H9 (cell line): ENCODE measurements at regions not wholly inside any gene's neighbourhood (a gene's known extent, or its start where the extent isn't known, plus 50 kb on each side); places are given as distances from the start of the nearest gene placed in this dataset.

ENCODE experiments used
- DNase-seq: peaks from one replicate; pipeline ENCODE4 v3.0.0-alpha.2; 2017
- H2AFZ ChIP-seq: one replicate; pipeline ENCODE4 v1.6.1; 2013; ENCODE audit warnings: mild to moderate bottlenecking, low read length, control low read depth, moderate library complexity
- H2AK5ac ChIP-seq: 2 replicates; pipeline ENCODE4 v1.6.1; 2013; ENCODE audit warnings: low read length, control low read depth, mixed read lengths; ENCODE audit not compliant: insufficient read length
- H2BK120ac ChIP-seq: one replicate; pipeline ENCODE4 v1.6.1; 2013; ENCODE audit warnings: low read depth, mild to moderate bottlenecking, low read length, control low read depth, inconsistent platforms; ENCODE audit not compliant: poor library complexity, severe bottlenecking
- H2BK12ac ChIP-seq: 2 replicates; pipeline ENCODE4 v1.6.1; 2013; ENCODE audit warnings: low read length, control low read depth, mixed read lengths, low read depth; ENCODE audit not compliant: insufficient read length
- H2BK15ac ChIP-seq: 2 replicates; pipeline ENCODE4 v1.6.1; 2013; ENCODE audit warnings: low read depth, low read length, control low read depth
- H2BK20ac ChIP-seq: one replicate; pipeline ENCODE4 v1.6.1; 2013; ENCODE audit warnings: low read depth, mild to moderate bottlenecking, low read length, control low read depth, inconsistent platforms; ENCODE audit not compliant: poor library complexity, severe bottlenecking
- H2BK5ac ChIP-seq: 2 replicates; pipeline ENCODE4 v1.6.1; 2013; ENCODE audit warnings: low read length, control low read depth, mixed read lengths; ENCODE audit not compliant: insufficient read length
- H3K14ac ChIP-seq: 2 replicates; pipeline ENCODE4 v1.6.1; 2013; ENCODE audit warnings: low read length, control low read depth; ENCODE audit not compliant: insufficient read depth
- H3K18ac ChIP-seq: 2 replicates; pipeline ENCODE4 v1.6.1; 2013; ENCODE audit warnings: low read depth, mild to moderate bottlenecking, mixed read lengths, low read length, control low read depth; ENCODE audit not compliant: insufficient read length
- H3K23ac ChIP-seq: 2 replicates; pipeline ENCODE4 v1.6.1; 2013; ENCODE audit warnings: low read length, control low read depth, mixed read lengths, low read depth; ENCODE audit not compliant: insufficient read length
- H3K23me2 ChIP-seq: 2 replicates; pipeline ENCODE4 v1.6.1; 2013; ENCODE audit warnings: low read depth, mild to moderate bottlenecking, mixed read lengths, low read length, control low read depth; ENCODE audit not compliant: insufficient read length, poor library complexity, severe bottlenecking
- H3K27ac ChIP-seq: 2 replicates; pipeline ENCODE4 v1.5.1; 2013; ENCODE audit warnings: low read length, control low read depth, mixed read lengths, low read depth; ENCODE audit not compliant: insufficient read length
- H3K27me3 ChIP-seq: 2 replicates; pipeline ENCODE4 v1.6.1; 2013; ENCODE audit warnings: low read length, control low read depth, inconsistent platforms; ENCODE audit not compliant: insufficient read depth
- H3K4ac ChIP-seq: 2 replicates; pipeline ENCODE4 v1.6.1; 2013; ENCODE audit warnings: low read depth, mild to moderate bottlenecking, control low read depth, inconsistent platforms, low read length, moderate library complexity
- H3K4me1 ChIP-seq: 2 replicates; pipeline ENCODE4 v1.6.1; 2013; ENCODE audit warnings: low read length, control low read depth, inconsistent platforms; ENCODE audit not compliant: insufficient read depth
- H3K4me2 ChIP-seq: 2 replicates; pipeline ENCODE4 v1.6.1; 2013; ENCODE audit warnings: low read length, control low read depth, mixed read lengths; ENCODE audit not compliant: insufficient read length, insufficient read depth
- H3K56ac ChIP-seq: 2 replicates; pipeline ENCODE4 v1.6.1; 2013; ENCODE audit warnings: low read depth, mild to moderate bottlenecking, mixed read lengths, low read length, control low read depth; ENCODE audit not compliant: insufficient read length
- H3K79me1 ChIP-seq: 2 replicates; pipeline ENCODE4 v1.6.1; 2013; ENCODE audit warnings: low read depth, mild to moderate bottlenecking, moderate library complexity, low read length, control low read depth, inconsistent platforms; ENCODE audit not compliant: insufficient read depth, poor library complexity, severe bottlenecking
- H3K79me2 ChIP-seq: 2 replicates; pipeline ENCODE4 v1.6.1; 2013; ENCODE audit warnings: low read length, control low read depth, inconsistent platforms; ENCODE audit not compliant: insufficient read depth
- H3K9ac ChIP-seq: 2 replicates; pipeline ENCODE4 v1.6.1; 2013; ENCODE audit warnings: low read length, control low read depth, mixed read lengths; ENCODE audit not compliant: insufficient read length; ENCODE audit errors: extremely low read depth
- H3K9me3 ChIP-seq: one replicate; pipeline ENCODE4 v1.6.1; 2013; ENCODE audit warnings: low read depth, low read length, inconsistent platforms; ENCODE audit not compliant: control insufficient read depth
- H3T11ph ChIP-seq: one replicate; pipeline ENCODE4 v1.6.1; 2013; ENCODE audit warnings: mild to moderate bottlenecking, low read length, control low read depth, inconsistent platforms
- H4K20me1 ChIP-seq: one replicate; pipeline ENCODE4 v1.6.1; 2013; ENCODE audit not compliant: control insufficient read depth, insufficient read length, insufficient read depth
- H4K5ac ChIP-seq: 2 replicates; pipeline ENCODE4 v1.6.1; 2013; ENCODE audit warnings: low read depth, mild to moderate bottlenecking, mixed read lengths, low read length, control low read depth; ENCODE audit not compliant: insufficient read length
- H4K8ac ChIP-seq: replicated peaks from 2 replicates; pipeline ENCODE4 v1.6.1; 2013; ENCODE audit warnings: low read length, control low read depth, mixed read lengths, low read depth; ENCODE audit not compliant: insufficient read length
- H4K91ac ChIP-seq: 2 replicates; pipeline ENCODE4 v1.6.1; 2013; ENCODE audit warnings: low read depth, mild to moderate bottlenecking, moderate library complexity, mixed read lengths, low read length, control low read depth; ENCODE audit not compliant: insufficient read length
- H3K27ac Mint-ChIP-seq, 3 experiments: 2 replicates in 2 of 3; 3 replicates in 1 of 3; pipeline ENCODE4 v1.8.0; 2020 to 2021; ENCODE audit warnings: mixed read lengths in 3 of 3, mild to moderate bottlenecking in 1 of 3, moderate library complexity in 1 of 3
- H3K27me3 Mint-ChIP-seq: 2 replicates; pipeline ENCODE4 v1.8.0; 2021; ENCODE audit warnings: low read depth, mild to moderate bottlenecking, moderate library complexity, mixed read lengths
- H3K36me3 Mint-ChIP-seq, 3 experiments: 2 replicates in 2 of 3; 3 replicates in 1 of 3; pipeline ENCODE4 v1.8.0; 2020 to 2021; ENCODE audit warnings: low read depth in 3 of 3, mixed read lengths in 3 of 3; ENCODE audit not compliant: insufficient read depth in 1 of 3
- H3K4me1 Mint-ChIP-seq, 2 experiments: 2 replicates each; pipeline ENCODE4 v1.8.0; 2020; ENCODE audit warnings: mixed read lengths in 2 of 2
- H3K4me3 Mint-ChIP-seq, 2 experiments: 2 replicates in 1 of 2; 3 replicates in 1 of 2; pipeline ENCODE4 v1.8.0; 2020 to 2021; ENCODE audit warnings: mild to moderate bottlenecking in 2 of 2, mixed read lengths in 2 of 2, moderate library complexity in 1 of 2
- H3K9me3 Mint-ChIP-seq, 2 experiments: 2 replicates in 1 of 2; 3 replicates in 1 of 2; pipeline ENCODE4 v1.8.0; 2020; ENCODE audit warnings: mild to moderate bottlenecking in 2 of 2, mixed read lengths in 2 of 2, moderate library complexity in 1 of 2
- WGBS: extraction: QIAGEN DNeasy Blood & Tissue Kit; methylation state at CpG from one replicate; pipeline ENCODE4 v1.1.7; 2013; ENCODE audit warnings: missing lambda C conversion rate, low lambda C conversion rate, mixed read lengths; ENCODE audit not compliant: insufficient read length; ENCODE audit errors: extremely low coverage; 5-methylcytosine and 5-hydroxymethylcytosine counted together
- TF ChIP-seq, protein P1 (sequence below): fragments of 200-600 bp; sonication (generic); conservative IDR thresholded peaks from 3 replicates; pipeline ENCODE4 v1.8.0; 2021; ENCODE audit warnings: antibody characterized with exemption, mild to moderate bottlenecking

DNA sequence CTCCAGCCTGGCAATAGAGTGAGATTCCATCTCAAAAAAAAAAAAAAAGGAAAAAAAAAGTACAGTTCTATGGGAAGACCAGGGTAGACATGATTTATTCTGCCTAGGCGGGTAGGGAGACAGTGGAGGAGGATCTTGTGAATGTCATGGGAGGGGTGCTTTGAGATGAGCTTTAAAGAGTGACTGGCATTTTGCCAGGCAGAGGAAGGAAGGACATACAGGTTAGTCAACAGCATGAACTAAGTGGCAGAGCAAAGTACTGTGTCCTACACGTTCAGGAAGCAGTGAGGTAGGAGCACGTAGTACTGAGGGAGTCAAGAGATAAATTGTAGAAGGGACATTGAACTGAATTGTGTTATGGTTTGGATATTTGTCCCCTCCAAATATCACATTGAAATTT lies 451.5 kb downstream of the TOX3 start:
- Mint-ChIP-seq H3K4me1 (peaks cover 0 to 2% of the 10 kb centered on the region in 2 experiments; a peak in 2 of 4 replicates), H3K4me3 (no peak overlapping the region), H3K27me3 (no peaks in the 10 kb centered on the region), H3K9me3 (no peaks in the 10 kb centered on the region), H3K36me3 (no peaks in the 10 kb centered on the region; a peak in 1 of 7 replicates), H3K27ac (no peak overlapping the region)
- no peak overlapping the region for H3K9ac ChIP-seq
- no peak overlapping the region for H4K91ac ChIP-seq
- H3K4me1 ChIP-seq: no peaks in the 10 kb centered on the region
- H2AK5ac ChIP-seq: no peak overlapping the region
- no peaks in the 10 kb centered on the region for H3K23me2 ChIP-seq
- no peak overlapping the region for H3K27ac ChIP-seq
- H2BK20ac ChIP-seq: no peak overlapping the region
- no peak overlapping the region for H2AFZ ChIP-seq
- WGBS: no CpG with 5 or more reads among the region's 3 CpGs
- TF ChIP-seq, protein P1, sequence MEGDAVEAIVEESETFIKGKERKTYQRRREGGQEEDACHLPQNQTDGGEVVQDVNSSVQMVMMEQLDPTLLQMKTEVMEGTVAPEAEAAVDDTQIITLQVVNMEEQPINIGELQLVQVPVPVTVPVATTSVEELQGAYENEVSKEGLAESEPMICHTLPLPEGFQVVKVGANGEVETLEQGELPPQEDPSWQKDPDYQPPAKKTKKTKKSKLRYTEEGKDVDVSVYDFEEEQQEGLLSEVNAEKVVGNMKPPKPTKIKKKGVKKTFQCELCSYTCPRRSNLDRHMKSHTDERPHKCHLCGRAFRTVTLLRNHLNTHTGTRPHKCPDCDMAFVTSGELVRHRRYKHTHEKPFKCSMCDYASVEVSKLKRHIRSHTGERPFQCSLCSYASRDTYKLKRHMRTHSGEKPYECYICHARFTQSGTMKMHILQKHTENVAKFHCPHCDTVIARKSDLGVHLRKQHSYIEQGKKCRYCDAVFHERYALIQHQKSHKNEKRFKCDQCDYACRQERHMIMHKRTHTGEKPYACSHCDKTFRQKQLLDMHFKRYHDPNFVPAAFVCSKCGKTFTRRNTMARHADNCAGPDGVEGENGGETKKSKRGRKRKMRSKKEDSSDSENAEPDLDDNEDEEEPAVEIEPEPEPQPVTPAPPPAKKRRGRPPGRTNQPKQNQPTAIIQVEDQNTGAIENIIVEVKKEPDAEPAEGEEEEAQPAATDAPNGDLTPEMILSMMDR: no peak
- no peaks in the 10 kb centered on the region for H3K27me3 ChIP-seq
- H3K4ac ChIP-seq: no peak overlapping the region
- no peak for DNase-seq
- no peak overlapping the region for H2BK5ac ChIP-seq
- no peak overlapping the region for H3K18ac ChIP-seq
- no peak overlapping the region for H3K4me2 ChIP-seq
- H4K8ac ChIP-seq: no peak overlapping the region
- H2BK120ac ChIP-seq: no peak overlapping the region
- no peaks in the 10 kb centered on the region for H4K20me1 ChIP-seq
- H3K14ac ChIP-seq: no peak overlapping the region
- no peaks in the 10 kb centered on the region for H3K79me1 ChIP-seq
- no peak overlapping the region for H2BK15ac ChIP-seq
- no peak overlapping the region for H3T11ph ChIP-seq
- no peaks in the 10 kb centered on the region for H3K9me3 ChIP-seq
- H3K23ac ChIP-seq: no peak overlapping the region
- H3K56ac ChIP-seq: no peak overlapping the region
- no peaks in the 10 kb centered on the region for H3K79me2 ChIP-seq
- H4K5ac ChIP-seq: no peak overlapping the region
- H2BK12ac ChIP-seq: no peak overlapping the region
